ENCODE measurements at regions not wholly inside any gene's neighbourhood (a gene's known extent, or its start where the extent isn't known, plus 50 kb on each side); places are given as distances from the start of the nearest gene placed in this dataset.
"Not testable (repeated sequence)": the region's sequence is repeated elsewhere in the genome, so short reads cannot be mapped to it uniquely, and the experiment has no call there.

DNA sequence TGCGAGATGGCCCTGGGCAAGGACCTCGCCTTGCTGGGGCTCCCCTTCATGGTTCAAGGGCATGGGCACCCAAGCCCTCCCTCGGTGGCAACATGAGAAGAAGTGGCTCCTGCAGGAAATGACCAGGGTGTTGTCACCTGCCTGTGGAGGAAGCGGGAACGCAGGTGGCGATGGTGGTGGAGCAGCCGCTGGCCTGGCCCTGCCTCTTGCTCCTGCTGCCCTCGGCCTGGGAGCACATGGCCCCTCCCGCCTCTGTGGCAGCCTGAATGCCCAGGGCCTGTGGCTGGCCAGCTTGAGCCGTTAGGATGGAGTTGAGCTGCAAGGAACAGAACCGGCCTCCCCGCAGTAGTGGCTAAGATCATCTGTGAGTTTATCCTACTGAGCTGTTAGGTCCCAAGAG lies 204.0 kb downstream of the CCT8L2 start:
- not testable (repeated sequence) for DNase-seq; H3K79me1 ChIP-seq (ENCODE audit: insufficient read depth, low read depth, low read length, poor library complexity, severe bottlenecking); H3K9ac ChIP-seq (ENCODE audit: extremely low read depth, insufficient read length, low read length); H2BK5ac ChIP-seq (ENCODE audit: insufficient read length, low read length); H3K27me3 ChIP-seq (ENCODE audit: insufficient read depth, low read length); H3K56ac ChIP-seq (ENCODE audit: insufficient read length, low read depth, low read length); H3K18ac ChIP-seq (ENCODE audit: insufficient read length, low read depth, low read length); H3K79me2 ChIP-seq (ENCODE audit: insufficient read depth, low read length); H3K23ac ChIP-seq (ENCODE audit: insufficient read length, low read depth, low read length); H2BK12ac ChIP-seq (ENCODE audit: insufficient read length, low read depth, low read length); H3K14ac ChIP-seq (ENCODE audit: insufficient read depth, low read length); H2AFZ ChIP-seq (ENCODE audit: low read length); H3K4ac ChIP-seq (ENCODE audit: low read depth, low read length); H3T11ph ChIP-seq (ENCODE audit: low read length); H4K5ac ChIP-seq (ENCODE audit: insufficient read length, low read depth, low read length); H3K4me2 ChIP-seq (ENCODE audit: insufficient read depth, insufficient read length, low read length); H3K27ac Mint-ChIP-seq; H3K23me2 ChIP-seq (ENCODE audit: insufficient read length, low read depth, low read length, poor library complexity, severe bottlenecking); H3K4me1 Mint-ChIP-seq; H2BK120ac ChIP-seq (ENCODE audit: low read depth, low read length, poor library complexity, severe bottlenecking); H2BK15ac ChIP-seq (ENCODE audit: low read depth, low read length); H3K4me1 ChIP-seq (ENCODE audit: insufficient read depth, low read length); H3K27ac ChIP-seq (ENCODE audit: insufficient read length, low read depth, low read length); H3K4me3 Mint-ChIP-seq; H2BK20ac ChIP-seq (ENCODE audit: low read depth, low read length, poor library complexity, severe bottlenecking); H4K91ac ChIP-seq (ENCODE audit: insufficient read length, low read depth, low read length); H2AK5ac ChIP-seq (ENCODE audit: insufficient read length, low read length); H4K20me1 ChIP-seq (ENCODE audit: control insufficient read depth, insufficient read depth, insufficient read length); H4K8ac ChIP-seq (replicated peaks; ENCODE audit: insufficient read length, low read depth, low read length); H3K27me3 Mint-ChIP-seq (ENCODE audit: low read depth)
- no CpG with 5 or more reads among the region's 12 CpGs for WGBS (ENCODE audit: extremely low coverage, insufficient read length, low lambda C conversion rate)
- Mint-ChIP-seq H3K36me3 (ENCODE audit: insufficient read depth in 1 of 3, low read depth in 3 of 3) (peaks cover 0 to 13% (median 10%) of the 10 kb centered on the region in 3 experiments; a peak in 6 of 7 replicates), H3K9me3 (peaks cover 58 to 71% of the 10 kb centered on the region in 2 experiments)
- H3K9me3 ChIP-seq (ENCODE audit: control insufficient read depth, low read depth, low read length): peaks cover 25% of the 10 kb centered on the region

DNA sequence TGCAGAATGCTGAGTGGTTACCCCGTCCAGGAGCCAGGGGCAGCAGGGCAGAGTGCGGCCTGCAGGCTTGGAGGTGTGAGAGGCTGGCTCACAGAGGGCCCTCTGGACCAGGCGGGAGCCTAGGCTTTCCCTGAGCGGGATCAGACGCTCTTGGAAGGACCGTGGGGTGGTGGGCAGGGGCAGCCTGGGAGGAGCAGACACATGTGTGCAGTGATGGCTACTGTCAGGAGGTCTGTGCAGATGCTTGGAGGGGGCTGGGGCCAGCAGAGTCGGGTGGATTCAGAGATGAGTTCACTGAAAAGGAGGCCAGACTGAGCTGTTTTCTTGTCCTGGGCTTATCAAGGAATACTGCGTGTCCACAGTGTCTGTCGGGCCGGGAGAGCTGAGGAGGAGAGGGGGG lies 204.5 kb downstream of the CCT8L2 start:
- H2BK5ac ChIP-seq (ENCODE audit: insufficient read length, low read length); H3K79me2 ChIP-seq (ENCODE audit: insufficient read depth, low read length); H2BK20ac ChIP-seq (ENCODE audit: low read depth, low read length, poor library complexity, severe bottlenecking); H3K4me2 ChIP-seq (ENCODE audit: insufficient read depth, insufficient read length, low read length); H3K27ac Mint-ChIP-seq; H2BK120ac ChIP-seq (ENCODE audit: low read depth, low read length, poor library complexity, severe bottlenecking); H2AK5ac ChIP-seq (ENCODE audit: insufficient read length, low read length); H3K9ac ChIP-seq (ENCODE audit: extremely low read depth, insufficient read length, low read length); H3K23me2 ChIP-seq (ENCODE audit: insufficient read length, low read depth, low read length, poor library complexity, severe bottlenecking); H3K18ac ChIP-seq (ENCODE audit: insufficient read length, low read depth, low read length); H2BK12ac ChIP-seq (ENCODE audit: insufficient read length, low read depth, low read length); H4K91ac ChIP-seq (ENCODE audit: insufficient read length, low read depth, low read length); H4K5ac ChIP-seq (ENCODE audit: insufficient read length, low read depth, low read length); H2BK15ac ChIP-seq (ENCODE audit: low read depth, low read length); H3K14ac ChIP-seq (ENCODE audit: insufficient read depth, low read length); H3K4ac ChIP-seq (ENCODE audit: low read depth, low read length); H3K4me1 Mint-ChIP-seq; H3K27ac ChIP-seq (ENCODE audit: insufficient read length, low read depth, low read length); DNase-seq; H4K8ac ChIP-seq (replicated peaks; ENCODE audit: insufficient read length, low read depth, low read length); H3K79me1 ChIP-seq (ENCODE audit: insufficient read depth, low read depth, low read length, poor library complexity, severe bottlenecking); H3K23ac ChIP-seq (ENCODE audit: insufficient read length, low read depth, low read length); H3K27me3 Mint-ChIP-seq (ENCODE audit: low read depth); H3K4me3 Mint-ChIP-seq; H2AFZ ChIP-seq (ENCODE audit: low read length); H3T11ph ChIP-seq (ENCODE audit: low read length); H3K4me1 ChIP-seq (ENCODE audit: insufficient read depth, low read length); H3K56ac ChIP-seq (ENCODE audit: insufficient read length, low read depth, low read length); H4K20me1 ChIP-seq (ENCODE audit: control insufficient read depth, insufficient read depth, insufficient read length); H3K27me3 ChIP-seq (ENCODE audit: insufficient read depth, low read length): not testable (repeated sequence)
- Mint-ChIP-seq H3K36me3 (ENCODE audit: insufficient read depth in 1 of 3, low read depth in 3 of 3) (peaks cover 0 to 13% (median 8%) of the 10 kb centered on the region in 3 experiments; a peak in 5 of 7 replicates), H3K9me3 (peaks cover 53 to 66% of the 10 kb centered on the region in 2 experiments)
- WGBS (ENCODE audit: extremely low coverage, insufficient read length, low lambda C conversion rate): no CpG with 5 or more reads among the region's 10 CpGs
- H3K9me3 ChIP-seq (ENCODE audit: control insufficient read depth, low read depth, low read length): peaks cover 25% of the 10 kb centered on the region

All from H9 (cell line).